ENCODE measurements at regions not wholly inside any gene's neighbourhood (a gene's known extent, or its start where the extent isn't known, plus 50 kb on each side); places are given as distances from the start of the nearest gene placed in this dataset.
"Not testable (repeated sequence)": the region's sequence is repeated elsewhere in the genome, so short reads cannot be mapped to it uniquely, and the experiment has no call there.

DNA sequence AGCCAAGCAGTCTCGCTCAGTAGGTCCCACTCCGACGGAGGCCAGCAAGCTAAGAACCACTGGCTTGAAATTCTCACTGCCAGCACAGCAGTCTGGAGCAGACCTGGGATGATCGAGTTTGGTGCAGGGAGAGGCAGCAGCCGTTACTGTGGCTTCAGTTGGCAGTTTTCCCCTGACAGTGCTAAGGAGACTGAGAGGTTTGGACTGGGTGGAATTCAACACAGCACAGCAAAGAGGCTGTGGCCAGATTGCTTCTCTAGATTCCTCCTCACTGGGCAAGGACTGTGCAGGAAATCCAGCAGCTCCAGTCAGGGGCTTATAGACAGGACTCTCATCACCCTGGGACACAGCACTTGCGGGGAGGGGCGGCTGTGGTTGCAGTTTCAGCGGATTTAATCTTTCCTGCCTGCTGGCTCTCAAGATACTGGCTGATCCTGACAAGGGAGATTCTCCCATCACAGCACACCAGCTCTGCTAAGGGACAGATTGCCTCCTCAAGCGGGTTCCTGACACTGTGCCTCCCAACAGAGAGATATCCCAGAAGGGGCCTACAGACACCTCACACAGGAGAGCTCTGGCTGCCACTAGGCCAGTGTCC is 122.1 kb downstream of the YIPF5 start:
- no peaks in the 10 kb centered on the region for H3K4me1 Mint-ChIP-seq (ENCODE audit: low read depth)
- peaks cover 2% of the 10 kb centered on the region for H3K9me3 Mint-ChIP-seq
- intact Hi-C loops (cut with micrococcal nuclease), result no loop called here
- H3K27me3 Mint-ChIP-seq, result no peaks in the 10 kb centered on the region
- no peak overlapping the region for H3K4me3 Mint-ChIP-seq
- H3K27ac Mint-ChIP-seq, result no peak overlapping the region
- no peaks in the 10 kb centered on the region for H3K36me3 Mint-ChIP-seq (ENCODE audit: low read depth)

DNA sequence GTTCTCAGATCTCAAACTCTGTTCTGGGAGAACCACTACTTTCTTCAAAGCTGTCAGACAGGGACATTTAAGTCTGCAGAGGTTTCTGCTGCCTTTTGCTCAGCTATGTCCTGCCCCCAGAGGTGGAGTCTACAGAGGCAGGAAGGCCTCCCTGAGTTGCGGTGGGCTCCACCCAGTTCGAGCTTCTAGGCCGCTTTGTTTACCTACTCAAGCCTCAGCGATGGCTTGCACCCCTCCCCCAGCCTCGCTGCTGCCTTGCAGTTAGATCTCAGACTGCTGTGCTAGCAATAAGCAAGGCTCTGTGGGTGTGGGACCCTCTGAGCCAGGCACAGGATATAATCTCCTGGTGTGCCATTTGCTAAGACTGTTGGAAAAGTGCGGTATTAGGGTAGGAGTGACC is 115.1 kb downstream of the YIPF5 start:
- intact Hi-C loops (cut with micrococcal nuclease); H3K27ac Mint-ChIP-seq; H3K4me1 Mint-ChIP-seq (ENCODE audit: low read depth); H3K4me3 Mint-ChIP-seq; H3K36me3 Mint-ChIP-seq (ENCODE audit: low read depth); H3K27me3 Mint-ChIP-seq: not testable (repeated sequence)
- H3K9me3 Mint-ChIP-seq, result peaks cover 40% of the 10 kb centered on the region

DNA sequence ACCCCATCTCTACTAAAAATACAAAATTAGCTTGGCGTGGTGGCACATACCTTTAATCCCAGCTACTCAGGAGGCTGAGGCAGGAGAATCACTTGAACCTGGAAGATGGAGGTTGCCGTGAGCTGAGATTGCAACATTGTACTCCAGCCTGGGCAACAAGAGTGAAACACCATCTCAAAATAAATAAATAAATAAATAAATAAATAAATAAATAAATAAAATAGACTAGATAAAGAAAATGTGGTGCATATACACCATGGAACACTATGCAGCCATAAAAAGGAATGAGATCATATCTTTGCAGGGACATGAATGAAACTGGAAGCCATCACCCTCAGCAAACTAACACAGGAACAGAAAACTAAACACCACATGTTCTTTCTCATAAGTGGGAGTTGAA is 110.4 kb downstream of the YIPF5 start:
- peaks cover 21% of the 10 kb centered on the region for H3K9me3 Mint-ChIP-seq
- H3K27me3 Mint-ChIP-seq; H3K4me3 Mint-ChIP-seq; intact Hi-C loops (cut with micrococcal nuclease); H3K36me3 Mint-ChIP-seq (ENCODE audit: low read depth); H3K27ac Mint-ChIP-seq; H3K4me1 Mint-ChIP-seq (ENCODE audit: low read depth): not testable (repeated sequence)

DNA sequence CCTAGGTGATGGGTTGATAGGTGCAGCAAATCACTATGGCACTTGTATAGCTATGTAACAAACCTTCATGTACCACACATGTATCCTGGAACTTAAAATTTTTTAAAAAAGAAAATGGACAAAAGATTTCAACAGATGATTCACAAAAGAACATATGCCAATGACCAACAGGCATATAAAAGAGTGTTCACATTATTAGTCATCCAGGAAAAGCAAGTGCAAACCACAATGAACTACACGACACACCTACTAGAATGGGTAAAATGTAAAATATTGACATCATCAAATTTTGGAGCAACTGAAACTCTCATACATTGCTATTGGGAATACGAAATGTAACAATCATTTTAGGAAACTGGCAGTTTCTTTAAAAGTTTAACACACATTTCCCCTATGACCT is 109.9 kb downstream of the YIPF5 start:
- Mint-ChIP-seq H3K4me3 (no peak overlapping the region), H3K27me3 (no peaks in the 10 kb centered on the region), H3K4me1 (ENCODE audit: low read depth) (no peaks in the 10 kb centered on the region), H3K36me3 (ENCODE audit: low read depth) (no peaks in the 10 kb centered on the region), H3K9me3 (peaks cover 19% of the 10 kb centered on the region), H3K27ac (no peak overlapping the region)
- intact Hi-C loops (cut with micrococcal nuclease), result no loop called here

DNA sequence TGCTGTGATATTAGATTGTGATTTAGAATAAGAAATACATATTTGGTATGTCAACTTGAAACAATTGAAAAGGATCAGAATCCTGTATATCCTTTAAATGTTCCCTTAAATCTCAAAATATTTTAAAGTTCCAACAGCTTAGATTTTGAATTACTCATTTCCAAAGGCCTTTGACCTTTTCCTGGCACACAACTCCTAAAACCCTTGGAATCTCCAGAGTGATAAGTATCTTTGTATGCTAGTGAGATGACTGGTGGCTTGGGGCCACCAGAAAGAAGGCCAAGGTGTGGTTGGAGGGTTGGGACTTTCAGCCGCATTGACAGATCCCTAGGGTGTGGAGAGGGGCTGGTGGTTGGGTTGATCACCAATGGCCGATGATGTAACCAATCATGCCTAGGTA is 104.7 kb downstream of the YIPF5 start:
- Mint-ChIP-seq H3K27ac (no peak overlapping the region), H3K9me3 (no peaks in the 10 kb centered on the region), H3K4me3 (no peak overlapping the region), H3K27me3 (no peaks in the 10 kb centered on the region), H3K36me3 (ENCODE audit: low read depth) (no peaks in the 10 kb centered on the region), H3K4me1 (ENCODE audit: low read depth) (no peaks in the 10 kb centered on the region)
- intact Hi-C loops (cut with micrococcal nuclease), result no loop called here

DNA sequence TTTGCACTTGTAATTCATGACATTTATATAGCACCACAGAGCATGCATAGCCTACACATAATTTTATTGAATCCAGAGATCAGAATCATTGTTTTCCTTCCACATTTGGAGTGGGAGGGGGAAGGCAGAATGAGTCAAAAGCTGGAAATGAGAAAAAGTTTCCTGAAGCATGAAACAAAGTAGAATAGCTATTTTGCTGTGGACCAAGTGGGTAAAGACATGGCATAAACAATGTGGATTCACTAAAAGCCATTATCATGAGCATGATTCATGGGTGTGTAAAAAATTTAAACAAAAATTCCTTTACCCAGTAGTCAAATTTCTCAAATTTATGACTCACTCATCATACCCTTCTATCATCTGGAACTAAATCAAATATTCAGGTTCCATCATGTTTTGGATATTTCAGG is 97.9 kb downstream of the YIPF5 start:
- Mint-ChIP-seq H3K4me3 (no peak overlapping the region), H3K36me3 (ENCODE audit: low read depth) (no peaks in the 10 kb centered on the region), H3K27ac (no peak overlapping the region), H3K9me3 (peaks cover 14% of the 10 kb centered on the region), H3K27me3 (no peaks in the 10 kb centered on the region), H3K4me1 (ENCODE audit: low read depth) (no peaks in the 10 kb centered on the region)
- intact Hi-C loops (cut with micrococcal nuclease), result no loop called here

DNA sequence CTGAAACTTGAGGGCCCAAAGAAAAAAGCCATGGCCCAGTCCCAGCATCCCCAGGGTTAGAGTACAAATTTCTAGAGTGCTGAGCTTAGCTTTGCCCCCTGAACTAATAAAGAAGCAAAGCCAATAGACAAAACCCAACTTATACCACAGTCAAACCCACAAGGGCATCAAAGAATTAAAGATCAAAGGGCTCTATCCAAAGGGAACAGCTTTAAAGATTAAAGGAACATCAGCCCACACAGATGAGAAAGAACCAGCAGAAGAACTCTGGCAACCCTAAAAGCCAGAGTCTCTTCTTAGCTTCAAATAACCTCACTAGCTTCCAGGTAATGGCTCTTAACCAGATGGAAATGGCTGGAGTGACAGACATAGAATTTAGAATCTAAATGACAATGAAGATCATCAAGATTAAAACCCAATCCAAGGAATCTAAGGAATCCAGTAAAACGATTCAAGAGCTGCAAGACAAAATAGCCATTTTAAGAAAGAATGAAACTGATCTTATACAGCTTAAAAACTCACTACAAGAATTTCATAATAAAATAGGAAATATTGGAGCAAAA is 93.9 kb downstream of the YIPF5 start:
- intact Hi-C loops (cut with micrococcal nuclease), result no loop called here
- Mint-ChIP-seq H3K36me3 (ENCODE audit: low read depth) (no peaks in the 10 kb centered on the region), H3K27ac (no peak overlapping the region), H3K4me3 (no peak overlapping the region), H3K27me3 (no peaks in the 10 kb centered on the region), H3K9me3 (peaks cover 37% of the 10 kb centered on the region), H3K4me1 (ENCODE audit: low read depth) (no peaks in the 10 kb centered on the region)

DNA sequence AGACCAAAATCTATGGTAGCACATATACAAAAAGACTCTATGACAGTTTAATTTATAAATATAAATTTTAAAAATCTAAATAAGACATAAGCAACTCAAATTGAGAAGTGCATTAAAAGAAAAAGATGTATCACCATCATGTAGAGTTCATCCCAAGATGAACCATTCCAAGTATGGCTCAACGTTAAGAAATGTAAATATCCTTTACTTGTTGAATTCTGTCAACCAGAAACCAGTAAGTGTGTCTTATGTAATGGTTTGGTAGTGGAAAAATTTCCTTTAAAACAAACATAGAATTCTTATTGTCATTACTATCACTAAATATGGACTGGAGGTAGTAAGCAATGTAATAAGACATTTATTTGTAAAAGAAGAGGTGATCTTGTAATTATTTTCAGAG is 87.3 kb downstream of the YIPF5 start:
- no peaks in the 10 kb centered on the region for H3K36me3 Mint-ChIP-seq (ENCODE audit: low read depth)
- intact Hi-C loops (cut with micrococcal nuclease), result no loop called here
- H3K9me3 Mint-ChIP-seq, result peaks cover 26% of the 10 kb centered on the region
- H3K27me3 Mint-ChIP-seq, result no peaks in the 10 kb centered on the region
- no peaks in the 10 kb centered on the region for H3K4me1 Mint-ChIP-seq (ENCODE audit: low read depth)
- H3K27ac Mint-ChIP-seq, result no peak overlapping the region
- no peak overlapping the region for H3K4me3 Mint-ChIP-seq

DNA sequence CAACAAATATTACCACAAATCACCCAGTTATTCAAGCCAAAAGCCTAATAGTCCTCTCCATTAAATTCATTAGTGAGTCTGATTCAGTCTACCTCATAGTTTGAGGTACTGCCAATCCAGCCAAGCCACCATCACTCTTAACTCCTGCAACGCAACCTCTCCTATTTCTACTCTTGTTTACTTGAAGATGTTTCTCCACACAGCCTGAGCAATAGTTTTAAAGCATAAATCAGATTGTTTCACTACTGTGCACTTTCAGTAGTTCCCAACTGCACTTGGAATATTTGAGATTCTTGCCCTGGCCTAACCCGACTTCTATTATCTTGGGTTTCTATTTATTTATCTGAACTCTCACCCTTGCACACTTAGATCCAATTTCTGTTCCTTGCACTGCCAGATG is 85.5 kb downstream of the YIPF5 start:
- Mint-ChIP-seq H3K4me1 (ENCODE audit: low read depth) (no peaks in the 10 kb centered on the region), H3K4me3 (no peak overlapping the region)
- intact Hi-C loops (cut with micrococcal nuclease), result no loop called here

DNA sequence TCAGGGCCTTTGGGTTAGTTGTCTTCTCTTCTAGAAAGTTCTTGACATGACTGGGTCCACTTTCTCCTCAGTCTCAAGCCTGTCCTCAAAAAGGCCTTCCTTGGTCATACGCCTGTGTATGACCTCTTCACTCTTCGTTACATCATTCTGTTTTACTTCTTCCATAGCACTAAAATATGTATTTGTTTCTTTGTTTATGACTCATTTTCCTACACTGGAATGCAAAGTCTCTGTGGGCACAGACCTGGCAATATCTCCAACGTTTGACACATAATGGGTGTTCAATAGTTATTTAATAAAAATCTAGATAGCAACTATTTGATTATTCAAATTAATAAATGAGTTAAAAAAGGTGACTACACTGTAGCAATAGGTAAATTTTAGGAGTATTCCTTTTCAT is 85.1 kb downstream of the YIPF5 start:
- intact Hi-C loops (cut with micrococcal nuclease), result no loop called here
- Mint-ChIP-seq H3K27me3 (no peaks in the 10 kb centered on the region), H3K9me3 (peaks cover 21% of the 10 kb centered on the region)

More for the DNA sequence above, 85.5 kb downstream of the YIPF5 start:
- Mint-ChIP-seq H3K27ac (no peak overlapping the region), H3K27me3 (no peaks in the 10 kb centered on the region), H3K9me3 (peaks cover 21% of the 10 kb centered on the region), H3K36me3 (ENCODE audit: low read depth) (no peaks in the 10 kb centered on the region)

DNA sequence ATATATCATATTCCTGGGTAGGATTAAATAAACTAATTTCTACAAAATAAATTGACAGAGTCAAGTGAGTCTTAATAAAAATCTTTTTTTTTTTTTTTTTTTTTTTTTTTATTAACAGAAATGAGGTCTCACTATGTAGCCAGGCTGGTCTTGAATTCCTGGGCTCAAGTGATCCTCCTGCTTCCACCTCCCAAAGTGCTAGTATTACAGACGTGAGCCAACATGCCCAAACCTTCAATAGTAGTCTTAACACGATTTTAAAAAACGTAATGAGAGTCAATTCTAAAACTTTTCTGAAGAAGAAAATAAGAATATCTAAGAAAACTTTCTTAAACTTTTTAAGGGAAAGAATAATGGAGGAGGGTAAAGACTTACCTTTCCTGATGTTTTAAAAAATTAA is 84.2 kb downstream of the YIPF5 start:
- no peaks in the 10 kb centered on the region for H3K4me1 Mint-ChIP-seq (ENCODE audit: low read depth)
- H3K27me3 Mint-ChIP-seq, result no peaks in the 10 kb centered on the region
- intact Hi-C loops (cut with micrococcal nuclease), result no loop called here
- peaks cover 13% of the 10 kb centered on the region for H3K9me3 Mint-ChIP-seq
- H3K27ac Mint-ChIP-seq, result no peak overlapping the region
- H3K4me3 Mint-ChIP-seq, result no peak overlapping the region
- H3K36me3 Mint-ChIP-seq (ENCODE audit: low read depth), result no peaks in the 10 kb centered on the region

More for the DNA sequence above, 85.1 kb downstream of the YIPF5 start:
- no peak overlapping the region for H3K27ac Mint-ChIP-seq
- no peaks in the 10 kb centered on the region for H3K36me3 Mint-ChIP-seq (ENCODE audit: low read depth)
- H3K4me1 Mint-ChIP-seq (ENCODE audit: low read depth), result no peaks in the 10 kb centered on the region
- H3K4me3 Mint-ChIP-seq, result no peak overlapping the region

DNA sequence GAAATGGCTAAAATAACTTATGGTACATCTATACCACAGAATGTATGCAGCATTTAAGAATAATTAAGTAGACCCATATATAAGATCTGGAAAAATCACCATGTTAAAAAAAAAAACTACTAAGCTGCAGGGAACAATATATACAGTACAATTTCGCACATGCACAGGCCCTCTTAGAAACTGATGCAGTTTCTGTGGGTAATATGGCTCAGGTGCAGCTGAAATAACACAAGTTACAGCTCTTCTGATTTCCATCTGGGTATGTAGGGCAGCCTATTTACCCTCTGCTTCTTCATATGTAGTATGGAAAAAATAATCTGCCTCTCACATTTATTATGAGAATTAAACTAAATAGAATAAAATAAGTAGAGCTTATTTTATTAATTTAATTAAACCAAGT is 82.9 kb downstream of the YIPF5 start:
- H3K36me3 Mint-ChIP-seq (ENCODE audit: low read depth), result no peaks in the 10 kb centered on the region
- H3K4me3 Mint-ChIP-seq, result no peak overlapping the region
- H3K27ac Mint-ChIP-seq, result no peak overlapping the region
- no peaks in the 10 kb centered on the region for H3K4me1 Mint-ChIP-seq (ENCODE audit: low read depth)
- H3K27me3 Mint-ChIP-seq, result no peaks in the 10 kb centered on the region
- peaks cover under 1% of the 10 kb centered on the region for H3K9me3 Mint-ChIP-seq
- intact Hi-C loops (cut with micrococcal nuclease), result no loop called here

DNA sequence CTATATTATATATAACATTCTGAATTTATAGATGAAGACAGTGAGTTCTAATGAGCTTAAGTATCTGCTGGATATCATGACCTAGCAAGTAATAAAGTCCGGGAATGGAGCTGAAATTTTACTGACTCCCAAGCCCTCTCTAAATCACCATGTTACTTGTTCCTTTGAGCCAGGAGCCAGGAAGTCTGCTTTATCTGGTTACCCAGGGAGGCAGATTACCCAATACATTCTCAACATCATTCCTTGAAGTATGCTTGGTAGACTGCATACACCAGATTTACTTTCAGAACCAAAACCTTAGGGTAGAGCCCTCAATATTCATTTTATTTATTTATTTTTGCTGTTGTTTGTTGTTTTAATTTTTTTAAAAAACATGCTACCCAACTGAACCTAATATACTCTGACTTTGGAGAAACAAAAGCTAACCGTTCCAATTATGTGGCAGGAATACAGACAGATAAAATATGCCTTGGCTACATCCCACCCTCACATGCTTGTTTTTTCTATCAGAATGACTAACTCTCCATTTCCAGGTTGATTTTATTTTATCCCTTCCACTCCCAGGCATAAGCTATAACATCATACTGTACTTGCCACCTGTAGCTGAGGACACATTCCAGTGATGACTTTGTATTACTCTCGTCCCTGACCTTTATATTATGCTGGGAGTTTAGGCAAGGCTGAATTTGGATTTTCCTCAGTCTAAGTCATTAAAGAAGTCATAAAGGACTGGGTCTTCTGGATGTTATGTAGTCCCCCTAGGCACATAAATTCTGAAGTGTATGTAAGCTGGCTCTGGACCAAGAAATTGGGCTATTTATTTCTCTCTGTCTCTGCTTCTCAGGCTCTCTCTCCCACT is 82.0 kb downstream of the YIPF5 start:
- no peaks in the 10 kb centered on the region for H3K36me3 Mint-ChIP-seq (ENCODE audit: low read depth)
- no peak overlapping the region for H3K27ac Mint-ChIP-seq
- intact Hi-C loops (cut with micrococcal nuclease), result no loop called here

DNA sequence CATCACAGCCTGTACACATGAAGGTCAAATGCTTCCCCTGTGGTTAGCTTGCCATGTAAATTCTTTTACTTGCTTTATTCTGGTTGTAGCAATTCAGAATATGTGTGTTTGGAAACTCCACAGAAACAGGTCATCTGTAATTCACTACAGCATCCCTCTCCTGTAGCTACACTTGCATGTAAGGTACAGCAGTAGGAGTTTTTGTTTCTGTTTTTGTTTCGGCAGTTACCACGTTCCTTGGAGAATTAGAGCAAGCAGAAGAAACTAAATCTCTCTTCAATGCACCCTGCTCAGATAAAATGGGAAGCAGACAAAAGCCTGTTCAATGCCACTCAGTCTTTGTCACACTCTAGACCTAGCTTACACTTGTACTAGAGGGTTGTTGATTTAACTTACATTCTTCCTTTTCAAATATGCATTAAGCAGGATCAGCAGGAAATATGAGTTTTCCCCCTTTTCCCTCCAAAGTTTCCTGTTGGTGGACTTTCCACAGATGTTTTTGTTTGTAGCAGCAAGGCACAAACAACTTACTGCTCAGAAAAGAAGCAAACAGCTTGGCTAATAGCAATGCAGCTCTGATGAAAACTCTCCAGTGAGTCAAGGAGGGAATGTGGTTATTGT is 80.9 kb downstream of the YIPF5 start:
- Mint-ChIP-seq H3K36me3 (ENCODE audit: low read depth) (no peaks in the 10 kb centered on the region), H3K27me3 (no peaks in the 10 kb centered on the region), H3K9me3 (no peaks in the 10 kb centered on the region), H3K4me1 (ENCODE audit: low read depth) (no peaks in the 10 kb centered on the region), H3K4me3 (no peak overlapping the region), H3K27ac (no peak overlapping the region)
- intact Hi-C loops (cut with micrococcal nuclease), result no loop called here

More for the DNA sequence above, 82.0 kb downstream of the YIPF5 start:
- H3K4me3 Mint-ChIP-seq, result no peak overlapping the region
- H3K27me3 Mint-ChIP-seq, result no peaks in the 10 kb centered on the region
- H3K4me1 Mint-ChIP-seq (ENCODE audit: low read depth), result no peaks in the 10 kb centered on the region
- H3K9me3 Mint-ChIP-seq, result no peaks in the 10 kb centered on the region
